ENCODE measurements at regions not wholly inside any gene's neighbourhood (a gene's known extent, or its start where the extent isn't known, plus 50 kb on each side); places are given as distances from the start of the nearest gene placed in this dataset.

- Histone ChIP-seq H3K27ac (no peak overlapping the region), H3K27me3 (no peaks in the 10 kb centered on the region), H3K9me3 (peaks cover 0 to 19% (median 16%) of the 10 kb centered on the region in 4 donors), H3K4me1 (no peaks in the 10 kb centered on the region), H3K4me3 (no peak overlapping the region), H3K36me3 (no peaks in the 10 kb centered on the region)
- TF ChIP-seq POLR2AphosphoS5 (IDR thresholded peaks at IDR 0.05) (no peak), CTCF (IDR thresholded peaks at IDR 0.05) (no peak), EP300 (IDR thresholded peaks at IDR 0.05) (no peak), POLR2A (IDR thresholded peaks at IDR 0.05) (no peak)
- no peak for DNase-seq
- intact Hi-C loops (cut with DNase I; ENCODE audit: low total_unique reads) = no loop called here
Measured at GRCh38 chr20:39188266-39188765, 226.2 kb downstream of the DHX35 start.

- intact Hi-C loops (cut with DNase I; ENCODE audit: low total_unique reads) = no loop called here
- H3K4me3 ChIP-seq = no peak overlapping the region
- no peaks in the 10 kb centered on the region for H3K36me3 ChIP-seq
- 34 to 60% (median 42%) methylated on average over 2 of the region's 2 CpGs for WGBS, 5 donors
- peaks cover 0 to 16% (median 7%) of the 10 kb centered on the region in 4 donors for H3K4me1 ChIP-seq
- H3K27ac ChIP-seq = no peak overlapping the region
- no peak for DNase-seq
- no peaks in the 10 kb centered on the region for H3K27me3 ChIP-seq
- TF ChIP-seq CTCF (IDR thresholded peaks at IDR 0.05) = no peak
- no peak for TF ChIP-seq POLR2A (IDR thresholded peaks at IDR 0.05)
- no peak for TF ChIP-seq POLR2AphosphoS5 (IDR thresholded peaks at IDR 0.05)
- TF ChIP-seq EP300 (IDR thresholded peaks at IDR 0.05) = no peak
- H3K9me3 ChIP-seq = peaks cover 0 to 19% (median 16%) of the 10 kb centered on the region in 4 donors
Measured at GRCh38 chr20:39181490-39181889, 219.3 kb downstream of the DHX35 start.

- WGBS, 5 donors = 79 to 88% (median 84%) methylated on average over 2 of the region's 2 CpGs
Measured at GRCh38 chr20:39176457-39176856, 214.3 kb downstream of the DHX35 start.

GRCh38 chr20:39170896-39171463, 208.8 kb downstream of the DHX35 start:
- no peaks in the 10 kb centered on the region for H3K27me3 ChIP-seq
- no peaks in the 10 kb centered on the region for H3K36me3 ChIP-seq
- no peak for DNase-seq
- no peak overlapping the region for H3K4me3 ChIP-seq
- H3K27ac ChIP-seq = no peak overlapping the region
- TF ChIP-seq EP300 (IDR thresholded peaks at IDR 0.05) (no peak), CTCF (IDR thresholded peaks at IDR 0.05) (no peak), POLR2AphosphoS5 (IDR thresholded peaks at IDR 0.05) (no peak), POLR2A (IDR thresholded peaks at IDR 0.05) (no peak)
- no peaks in the 10 kb centered on the region for H3K4me1 ChIP-seq
- no peaks in the 10 kb centered on the region for H3K9me3 ChIP-seq
- 76 to 87% (median 81%) methylated on average over 2 of the region's 2 CpGs for WGBS, 5 donors
- intact Hi-C loops (cut with DNase I; ENCODE audit: low total_unique reads) = no loop called here

More at GRCh38 chr20:39176457-39176856, 214.3 kb downstream of the DHX35 start:
- peaks cover 0 to 16% (median 7%) of the 10 kb centered on the region in 4 donors for H3K4me1 ChIP-seq
- H3K27ac ChIP-seq = no peak overlapping the region
- no peak for DNase-seq
- intact Hi-C loops (cut with DNase I; ENCODE audit: low total_unique reads) = no loop called here
- H3K27me3 ChIP-seq = no peaks in the 10 kb centered on the region
- H3K9me3 ChIP-seq = no peaks in the 10 kb centered on the region
- H3K4me3 ChIP-seq = no peak overlapping the region
- TF ChIP-seq POLR2AphosphoS5 (IDR thresholded peaks at IDR 0.05) = no peak
- TF ChIP-seq POLR2A (IDR thresholded peaks at IDR 0.05) = no peak
- no peak for TF ChIP-seq EP300 (IDR thresholded peaks at IDR 0.05)
- no peak for TF ChIP-seq CTCF (IDR thresholded peaks at IDR 0.05)
- H3K36me3 ChIP-seq = no peaks in the 10 kb centered on the region

Data from stomach (tissue), 8 donors.